Hepatocyte (in vitro differentiated cells): ENCODE measurements at regions not wholly inside any gene's neighbourhood (a gene's known extent, or its start where the extent isn't known, plus 50 kb on each side); places are given as distances from the start of the nearest gene placed in this dataset.

Experiments
- DNase-seq: peaks from one replicate; pipeline ENCODE4 v3.0.0-alpha.2; 2016; ENCODE audit warnings: low spot score
- H2AFZ ChIP-seq: fragments of 200-600 bp; sonication (generic); 2 replicates; pipeline ENCODE4 v1.6.0; 2016; ENCODE audit warnings: antibody characterized with exemption, mild to moderate bottlenecking
- H3K27ac ChIP-seq: fragments of 200-600 bp; sonication (generic); 2 replicates; pipeline ENCODE4 v1.5.1; 2016; ENCODE audit warnings: mild to moderate bottlenecking
- H3K27me3 ChIP-seq: fragments of 200-600 bp; sonication (generic); 2 replicates; pipeline ENCODE4 v1.6.1; 2016
- H3K36me3 ChIP-seq: fragments of 200-600 bp; sonication (generic); replicated peaks from 2 replicates; pipeline ENCODE4 v1.5.1; 2016; ENCODE audit warnings: low read depth; ENCODE audit not compliant: insufficient read depth
- H3K4me1 ChIP-seq: fragments of 200-600 bp; sonication (generic); 2 replicates; pipeline ENCODE4 v1.5.1; 2016; ENCODE audit warnings: mild to moderate bottlenecking, moderate library complexity; ENCODE audit not compliant: insufficient read depth
- H3K4me2 ChIP-seq: fragments of 200-600 bp; sonication (generic); 2 replicates; pipeline ENCODE4 v1.6.0; 2016
- H3K4me3 ChIP-seq: fragments of 200-600 bp; sonication (generic); 2 replicates; pipeline ENCODE4 v1.5.1; 2016; ENCODE audit warnings: mild to moderate bottlenecking
- H3K79me2 ChIP-seq: fragments of 200-600 bp; sonication (generic); 2 replicates; pipeline ENCODE4 v1.6.0; 2017; ENCODE audit warnings: mild to moderate bottlenecking
- H3K9me2 ChIP-seq: fragments of 200-600 bp; sonication (generic); replicated peaks from 2 replicates; pipeline ENCODE4 v1.6.0; 2017; ENCODE audit warnings: mild to moderate bottlenecking; ENCODE audit not compliant: insufficient read depth
- H3K9me3 ChIP-seq: fragments of 200-600 bp; sonication (generic); 2 replicates; pipeline ENCODE4 v1.5.1; 2016; ENCODE audit warnings: low read depth, mild to moderate bottlenecking
- H4K20me1 ChIP-seq: fragments of 200-600 bp; sonication (generic); 2 replicates; pipeline ENCODE4 v1.6.0; 2016; ENCODE audit warnings: mild to moderate bottlenecking; ENCODE audit not compliant: insufficient read depth, poor library complexity, severe bottlenecking
- EZH2 ChIP-seq: fragments of 200-600 bp; sonication (generic); IDR thresholded peaks from 2 replicates; pipeline ENCODE4 v1.6.1; 2016; ENCODE audit warnings: antibody characterized with exemption, mild to moderate bottlenecking, borderline replicate concordance
- EZH2phosphoT487 ChIP-seq: fragments of 200-600 bp; sonication (generic); IDR thresholded peaks from one replicate; pipeline ENCODE4 v1.6.1; 2018; ENCODE audit warnings: antibody characterized with exemption, mild to moderate bottlenecking, low read depth, moderate library complexity; ENCODE audit not compliant: unreplicated experiment, severe bottlenecking
- WGBS: methylation state at CpG from one replicate; pipeline ENCODE4 v1.1.6; 2016; ENCODE audit warnings: low lambda C conversion rate; ENCODE audit errors: missing lambda C conversion rate; 5-methylcytosine and 5-hydroxymethylcytosine counted together
- TF ChIP-seq, protein P1 (sequence below): fragments of 200-600 bp; sonication (generic); IDR thresholded peaks from 2 replicates; pipeline ENCODE4 v1.5.1; 2016; ENCODE audit warnings: antibody characterized with exemption, mild to moderate bottlenecking; ENCODE audit not compliant: poor library complexity

DNA sequence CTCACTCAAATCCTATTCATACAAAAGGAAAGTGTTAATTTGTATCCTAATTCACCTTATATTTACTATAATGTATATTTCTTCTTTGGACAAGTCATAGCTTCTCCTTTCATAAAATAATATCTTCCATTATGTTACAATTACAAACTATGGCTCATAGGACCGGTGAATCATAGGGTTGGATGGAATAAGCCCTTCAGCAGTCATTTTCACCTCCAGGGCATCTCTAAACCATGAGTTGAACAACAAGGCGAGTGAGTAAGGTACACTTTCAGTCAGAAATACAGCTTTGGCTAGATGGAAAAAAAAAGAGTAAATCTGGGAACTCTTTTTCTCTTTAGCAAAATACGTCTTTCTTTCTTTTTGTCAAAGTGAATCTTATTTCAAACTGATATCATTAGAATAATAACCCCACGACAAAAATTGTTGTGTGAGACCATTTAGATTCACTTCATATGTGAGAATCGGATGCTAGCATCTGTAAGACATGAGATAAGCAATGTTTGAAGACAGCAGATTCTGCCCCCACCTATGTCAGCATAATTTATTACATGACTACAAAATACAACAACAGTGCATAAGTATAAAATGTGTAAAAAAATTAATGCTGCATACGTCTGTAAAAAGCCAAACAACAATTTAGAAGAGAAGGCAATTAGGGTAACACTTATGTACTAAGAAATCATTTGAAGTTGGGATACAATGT, 184.4 kb upstream of the SLC38A2 start:
- Histone ChIP-seq H3K27me3 (no peaks in the 10 kb centered on the region), H3K4me1 (peaks cover 21% of the 10 kb centered on the region), H3K36me3 (no peaks in the 10 kb centered on the region), H3K4me3 (no peak overlapping the region), H3K79me2 (no peaks in the 10 kb centered on the region), H3K9me2 (no peaks in the 10 kb centered on the region), H3K9me3 (no peaks in the 10 kb centered on the region), H3K27ac (peak overlapping the region; percentile 6), H2AFZ (no peak overlapping the region), H4K20me1 (no peaks in the 10 kb centered on the region), H3K4me2 (no peak overlapping the region)
- DNase-seq = no peak
- 76% methylated on average over 6 of the region's 6 CpGs for WGBS
- TF ChIP-seq, protein P1, sequence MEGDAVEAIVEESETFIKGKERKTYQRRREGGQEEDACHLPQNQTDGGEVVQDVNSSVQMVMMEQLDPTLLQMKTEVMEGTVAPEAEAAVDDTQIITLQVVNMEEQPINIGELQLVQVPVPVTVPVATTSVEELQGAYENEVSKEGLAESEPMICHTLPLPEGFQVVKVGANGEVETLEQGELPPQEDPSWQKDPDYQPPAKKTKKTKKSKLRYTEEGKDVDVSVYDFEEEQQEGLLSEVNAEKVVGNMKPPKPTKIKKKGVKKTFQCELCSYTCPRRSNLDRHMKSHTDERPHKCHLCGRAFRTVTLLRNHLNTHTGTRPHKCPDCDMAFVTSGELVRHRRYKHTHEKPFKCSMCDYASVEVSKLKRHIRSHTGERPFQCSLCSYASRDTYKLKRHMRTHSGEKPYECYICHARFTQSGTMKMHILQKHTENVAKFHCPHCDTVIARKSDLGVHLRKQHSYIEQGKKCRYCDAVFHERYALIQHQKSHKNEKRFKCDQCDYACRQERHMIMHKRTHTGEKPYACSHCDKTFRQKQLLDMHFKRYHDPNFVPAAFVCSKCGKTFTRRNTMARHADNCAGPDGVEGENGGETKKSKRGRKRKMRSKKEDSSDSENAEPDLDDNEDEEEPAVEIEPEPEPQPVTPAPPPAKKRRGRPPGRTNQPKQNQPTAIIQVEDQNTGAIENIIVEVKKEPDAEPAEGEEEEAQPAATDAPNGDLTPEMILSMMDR = no peak
- no peak for TF ChIP-seq EZH2phosphoT487
- TF ChIP-seq EZH2 = no peak

DNA sequence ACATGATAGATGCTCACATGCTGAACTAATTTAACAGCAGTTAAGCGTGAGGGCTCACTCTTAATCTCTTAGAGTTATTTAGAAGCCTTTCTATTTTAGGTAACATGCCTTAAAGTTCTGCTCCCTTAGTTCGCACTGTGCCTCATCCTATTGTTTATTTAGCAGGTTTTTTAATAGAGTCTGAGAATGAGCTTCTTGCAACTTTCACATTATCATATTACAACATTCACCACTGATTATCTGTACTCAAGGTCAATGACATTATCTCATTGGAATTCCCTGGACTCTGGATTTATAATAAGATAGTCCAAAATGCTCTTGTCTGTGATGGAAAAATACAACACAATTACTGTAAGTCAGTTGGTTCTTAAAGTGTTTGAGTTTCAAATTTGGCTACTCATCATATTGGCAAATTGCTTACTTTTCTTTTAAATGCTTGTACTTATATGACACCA, 183.6 kb upstream of the SLC38A2 start:
- Histone ChIP-seq H3K4me1 (peaks cover 21% of the 10 kb centered on the region), H3K9me2 (no peaks in the 10 kb centered on the region), H3K79me2 (no peaks in the 10 kb centered on the region), H3K4me2 (peak overlapping the region; percentile 44), H3K9me3 (no peaks in the 10 kb centered on the region), H3K4me3 (no peak overlapping the region), H3K27me3 (no peaks in the 10 kb centered on the region), H2AFZ (no peak overlapping the region), H3K27ac (peak overlapping the region; percentile 74), H3K36me3 (no peaks in the 10 kb centered on the region), H4K20me1 (no peaks in the 10 kb centered on the region)
- TF ChIP-seq, protein P1 = no peak
- TF ChIP-seq EZH2phosphoT487 (no peak), EZH2 (no peak)
- WGBS = 21% methylated on average over 2 of the region's 2 CpGs
- no peak for DNase-seq

DNA sequence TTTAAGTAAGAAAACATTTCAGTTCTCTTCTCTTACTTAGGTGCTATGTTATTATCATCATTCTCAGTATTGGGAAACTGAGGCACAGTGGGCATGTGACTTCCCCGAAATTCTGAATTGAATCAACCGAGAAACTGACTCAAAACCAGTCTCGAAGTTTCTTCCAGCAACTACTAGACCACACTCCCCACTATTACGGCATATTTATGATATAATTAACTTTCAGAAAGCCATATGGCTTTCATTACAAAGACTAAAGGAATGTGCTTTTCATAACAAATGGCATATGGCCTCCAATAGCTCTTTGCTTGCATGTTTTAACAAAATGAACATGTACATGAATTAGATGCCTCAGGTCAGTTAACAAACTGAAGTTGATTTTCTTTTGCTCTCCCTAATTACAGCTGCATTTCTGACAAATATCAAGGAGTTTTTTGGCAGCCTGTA, 182.9 kb upstream of the SLC38A2 start:
- no peak for DNase-seq
- H3K27ac ChIP-seq = peak overlapping the region; percentile 74
- H3K4me2 ChIP-seq = peak overlapping the region; percentile 44

More for the DNA sequence above, 182.9 kb upstream of the SLC38A2 start:
- Histone ChIP-seq H3K9me2 (no peaks in the 10 kb centered on the region), H3K79me2 (no peaks in the 10 kb centered on the region), H3K4me1 (peaks cover 19% of the 10 kb centered on the region), H3K27me3 (no peaks in the 10 kb centered on the region), H2AFZ (no peak overlapping the region), H3K9me3 (no peaks in the 10 kb centered on the region), H4K20me1 (no peaks in the 10 kb centered on the region), H3K36me3 (no peaks in the 10 kb centered on the region), H3K4me3 (no peak overlapping the region)
- 61% methylated on average over 4 of the region's 4 CpGs for WGBS
- no peak for TF ChIP-seq EZH2phosphoT487
- TF ChIP-seq, protein P1 = no peak
- no peak for TF ChIP-seq EZH2
